Activated CD4-positive, alpha-beta T cell treated with anti-CD3 and anti-CD28 coated beads, Interleukin-10, Interleukin-2, amounts not matched to agents 100 ng/mL and 50 ng/mL, durations not matched to agents 16 hours and 8 hours (primary cell): ENCODE measurements at regions not wholly inside any gene's neighbourhood (a gene's known extent, or its start where the extent isn't known, plus 50 kb on each side); places are given as distances from the start of the nearest gene placed in this dataset.
"Not testable (repeated sequence)": the region's sequence is repeated elsewhere in the genome, so short reads cannot be mapped to it uniquely, and the experiment has no call there.

ENCODE experiments used
- DNase-seq: peaks from one replicate; pipeline ENCODE4 v3.0.0-alpha.2; 2020

DNA sequence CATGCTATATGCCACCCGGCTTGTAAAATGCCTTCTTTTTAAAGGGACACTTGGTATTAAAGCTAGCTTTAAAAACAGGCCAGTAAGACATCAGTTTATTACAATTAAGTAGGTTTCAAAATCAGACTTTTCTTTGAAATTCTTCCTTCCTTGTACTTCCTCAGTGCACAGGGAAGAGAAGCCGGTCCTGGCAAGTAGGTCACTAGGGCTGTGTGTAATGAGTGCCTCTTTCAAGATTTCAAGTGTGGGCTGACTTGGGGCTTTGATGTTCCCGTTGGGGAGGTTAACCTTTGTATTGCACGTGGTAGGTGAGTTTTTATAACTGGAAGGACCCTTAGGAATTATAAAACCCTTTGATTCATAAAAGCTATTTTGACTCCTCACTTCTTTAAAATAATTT is 566.4 kb upstream of the ID2 start:
- no peak for DNase-seq

DNA sequence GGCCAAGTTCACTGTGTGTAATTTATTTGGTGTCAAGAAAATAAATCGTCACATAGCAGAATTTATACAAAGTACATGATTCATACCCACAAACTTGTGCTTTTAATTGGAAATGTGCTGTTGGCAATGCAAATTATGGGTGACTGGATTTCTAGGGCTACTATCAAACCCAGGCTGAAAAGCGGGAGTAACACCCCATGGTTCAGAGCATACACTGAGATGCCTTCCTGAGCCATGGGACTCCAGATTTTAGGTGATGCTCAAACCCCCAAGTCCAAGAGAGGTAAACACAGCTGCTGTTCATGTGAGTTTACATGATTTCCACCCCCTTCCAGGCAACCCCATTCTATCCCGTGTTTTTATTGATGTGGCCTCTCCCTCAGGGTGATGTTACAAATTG is 565.9 kb upstream of the ID2 start:
- DNase-seq = no peak

GRCh38 chr2:8116661-8117060 is 565.2 kb upstream of the ID2 start:
- no peak for DNase-seq

DNA sequence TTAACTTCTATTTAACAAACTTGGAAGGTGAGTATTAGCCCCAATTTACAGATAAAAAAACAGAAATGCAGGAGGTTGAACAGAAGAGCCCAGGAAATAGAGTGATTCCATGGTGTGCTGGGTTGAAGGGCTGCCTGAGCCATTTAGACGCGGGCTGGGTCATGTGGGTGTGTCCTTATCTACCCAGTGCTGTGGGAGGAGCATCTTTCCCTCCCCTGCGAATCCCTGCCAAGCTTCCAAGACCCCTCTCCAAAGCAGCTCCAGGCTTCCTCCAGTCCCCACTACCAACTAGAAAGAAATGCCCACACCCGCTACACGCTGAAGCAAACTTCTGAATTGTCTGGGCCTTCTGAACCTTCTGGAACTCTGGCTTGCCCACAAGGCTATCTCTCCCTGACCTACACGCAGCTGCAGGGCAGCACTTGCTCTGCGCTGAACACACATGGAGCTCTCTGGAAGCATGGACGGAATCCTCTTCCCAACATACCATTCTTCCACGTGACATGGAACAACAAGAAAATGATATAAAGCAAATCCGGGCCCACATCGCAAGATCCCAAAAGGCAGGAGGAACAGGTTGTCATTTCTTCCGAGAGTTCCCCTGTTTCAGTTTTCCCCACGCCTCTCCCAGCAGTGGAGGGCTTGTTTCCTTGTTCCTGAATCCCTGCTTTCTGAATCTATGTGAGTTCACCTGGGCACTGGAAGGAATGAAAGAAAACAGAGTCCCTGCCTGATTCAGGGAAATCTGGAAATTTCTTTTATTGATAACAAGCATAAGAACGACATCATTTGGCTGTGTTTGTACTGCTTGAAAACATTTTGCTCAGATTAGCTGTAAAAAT is 562.7 kb upstream of the ID2 start:
- no peak for DNase-seq

DNA sequence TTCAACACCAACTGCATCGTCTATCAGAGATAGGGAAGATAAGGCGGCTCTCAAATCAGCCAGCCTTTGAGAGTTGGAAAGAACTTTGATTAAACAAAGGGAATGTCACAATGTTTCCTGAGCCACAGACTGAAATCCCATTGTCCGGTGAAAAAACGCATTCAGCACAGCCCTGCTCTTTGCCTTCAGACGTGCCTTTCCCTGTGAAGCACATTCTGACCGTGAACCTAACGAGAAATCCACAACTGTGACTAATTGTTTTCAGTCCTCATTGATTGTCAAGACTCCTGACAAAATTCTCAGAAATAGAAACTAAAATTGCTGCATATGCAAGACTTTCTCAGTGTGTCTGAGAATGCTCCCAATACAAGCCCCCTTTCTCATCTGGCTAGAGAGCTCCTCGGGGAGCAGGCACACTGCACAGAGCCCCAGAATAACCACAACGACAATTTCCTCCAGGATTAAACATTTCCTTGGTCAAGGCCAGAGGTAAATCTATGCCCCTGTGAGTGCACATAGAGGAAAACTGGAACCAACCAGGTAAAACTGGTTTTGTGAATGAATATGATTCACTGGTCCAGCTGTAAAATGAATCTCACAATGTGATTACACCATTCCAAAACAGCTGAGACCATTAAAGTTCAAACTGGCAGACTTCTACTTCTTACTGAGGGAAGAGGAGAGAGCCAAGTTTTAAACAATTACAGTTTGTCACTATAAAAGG is 561.9 kb upstream of the ID2 start:
- peak; percentile 47 for DNase-seq

DNA sequence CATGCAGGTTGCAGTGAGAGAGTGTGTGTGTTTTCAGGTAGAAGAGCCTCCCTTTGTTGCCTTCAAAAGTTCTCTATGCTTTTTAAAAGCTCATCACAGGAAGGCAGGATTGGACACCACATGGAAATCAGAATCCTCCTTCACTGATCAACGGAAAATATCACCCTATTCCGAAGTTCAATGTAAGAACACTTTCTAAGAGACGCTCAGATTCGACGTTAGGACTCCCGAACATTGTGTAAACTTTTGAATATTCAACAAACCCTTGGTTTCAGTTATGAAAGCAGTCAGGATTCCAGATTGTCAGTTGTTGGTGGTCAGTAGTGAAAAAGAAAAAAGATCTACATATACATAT is 561.4 kb upstream of the ID2 start:
- no peak for DNase-seq

GRCh38 chr2:8121022-8121825 is 560.6 kb upstream of the ID2 start:
- no peak for DNase-seq

DNA sequence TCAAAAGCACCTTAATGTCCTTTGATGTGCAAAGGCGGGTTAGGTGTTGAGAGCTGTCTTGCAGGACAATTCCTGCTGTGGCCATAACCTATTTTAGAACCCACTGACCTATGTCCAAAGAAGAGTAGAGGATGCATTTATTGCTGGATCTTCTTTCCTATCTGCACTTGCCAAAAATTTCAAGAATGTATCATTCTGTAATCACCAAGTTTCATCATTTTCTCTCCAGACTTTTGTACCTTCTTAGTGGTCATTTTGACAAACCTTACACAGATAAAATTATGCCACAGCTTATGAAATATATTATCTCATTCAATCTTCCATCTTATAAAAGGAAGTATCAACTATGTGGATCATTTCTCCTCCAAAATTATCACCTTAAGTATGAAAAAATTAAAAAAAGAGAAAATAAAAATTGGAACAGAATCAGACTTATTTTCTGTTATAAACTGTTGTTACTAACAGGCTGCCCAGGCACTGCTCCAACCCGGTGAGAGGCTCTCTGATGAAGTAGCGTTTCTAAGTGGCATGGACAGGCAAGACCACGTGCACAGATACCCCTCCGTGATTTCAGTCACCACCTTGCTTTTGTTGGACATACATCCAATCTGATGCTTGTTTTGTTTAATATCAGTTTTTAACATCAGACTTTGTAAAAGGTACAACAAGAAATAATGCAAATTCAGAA is 559.9 kb upstream of the ID2 start:
- no peak for DNase-seq

DNA sequence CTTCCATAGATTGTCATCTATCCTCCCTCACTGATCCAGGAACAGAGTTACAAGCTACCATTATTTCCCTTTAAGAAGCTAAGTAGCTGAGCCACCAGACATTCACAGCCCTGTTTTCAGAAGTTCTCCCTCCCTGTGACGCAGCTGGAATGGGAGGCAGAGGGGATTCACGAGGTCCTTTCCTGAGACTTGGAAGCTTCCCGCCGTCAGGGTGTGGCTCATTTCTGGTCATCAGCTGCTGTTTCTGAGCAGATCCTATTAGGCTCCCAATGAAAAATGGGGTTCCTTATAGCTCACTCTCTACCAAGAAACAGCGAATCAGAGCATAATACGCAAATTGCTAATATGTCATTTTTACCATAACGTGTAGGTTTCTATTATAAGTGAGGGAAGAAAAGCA is 559.3 kb upstream of the ID2 start:
- no peak for DNase-seq

DNA sequence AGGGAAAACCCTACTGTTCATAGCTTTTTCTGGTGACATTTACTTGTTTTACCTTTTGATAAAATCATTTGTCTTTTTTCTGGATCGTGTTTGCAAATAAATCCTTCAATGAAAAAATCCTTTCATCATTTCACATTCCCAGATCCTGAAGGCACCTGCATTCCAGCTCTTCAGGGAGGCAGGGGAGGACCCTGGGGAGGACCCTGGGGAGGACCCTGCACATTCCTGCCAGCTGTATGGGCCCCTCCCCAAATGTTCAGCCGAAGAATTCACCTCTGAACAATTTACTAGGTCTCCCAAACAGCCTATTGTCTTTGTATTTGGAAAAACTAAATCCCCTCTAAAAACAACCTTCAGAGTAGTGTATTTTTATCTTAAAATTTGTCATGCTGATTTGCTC is 558.4 kb upstream of the ID2 start:
- no peak for DNase-seq

DNA sequence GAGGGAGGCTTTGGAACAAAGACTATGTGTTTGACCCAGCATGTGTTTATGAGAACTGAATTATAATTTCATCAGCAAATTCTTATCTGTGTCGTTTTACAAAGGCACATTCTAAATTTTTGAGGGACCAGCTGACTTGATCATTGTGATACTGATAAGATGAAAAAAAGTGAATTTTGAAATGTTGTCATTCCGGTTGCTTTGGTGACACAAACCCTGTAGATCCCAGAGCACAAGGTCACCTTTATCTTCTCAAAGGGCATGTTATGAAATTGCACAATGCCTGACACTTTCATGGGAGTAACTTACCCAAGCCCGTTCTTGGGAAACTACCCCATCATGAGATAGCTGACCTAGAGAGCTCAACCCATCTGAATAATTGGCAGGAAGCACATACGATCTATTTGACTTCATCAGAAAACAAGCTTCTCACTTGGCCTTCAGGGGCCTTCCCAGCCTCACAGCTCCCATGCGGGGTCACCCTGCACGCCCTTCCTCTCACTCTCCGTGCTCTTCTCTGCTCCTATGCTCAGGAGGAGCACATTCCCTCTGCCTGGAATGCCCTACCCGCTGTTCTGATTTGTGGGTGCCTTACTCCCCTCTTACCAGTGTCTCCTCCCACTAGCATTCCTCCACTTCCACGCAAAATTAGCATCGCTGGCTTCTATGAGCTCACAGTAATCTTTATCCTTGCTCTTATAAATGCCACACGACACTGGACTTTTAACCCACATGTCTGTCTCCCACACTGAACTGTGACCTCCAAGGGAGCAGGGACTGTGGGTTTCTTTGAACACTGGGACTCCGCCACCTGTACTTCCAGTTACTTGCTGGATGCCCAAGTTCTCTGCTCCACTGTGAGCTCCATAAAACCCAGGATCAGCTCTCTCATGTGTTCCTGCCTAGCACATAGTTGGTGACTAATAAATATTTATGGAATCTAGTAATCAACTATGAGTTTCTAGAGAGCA is 555.8 kb upstream of the ID2 start:
- no peak for DNase-seq

DNA sequence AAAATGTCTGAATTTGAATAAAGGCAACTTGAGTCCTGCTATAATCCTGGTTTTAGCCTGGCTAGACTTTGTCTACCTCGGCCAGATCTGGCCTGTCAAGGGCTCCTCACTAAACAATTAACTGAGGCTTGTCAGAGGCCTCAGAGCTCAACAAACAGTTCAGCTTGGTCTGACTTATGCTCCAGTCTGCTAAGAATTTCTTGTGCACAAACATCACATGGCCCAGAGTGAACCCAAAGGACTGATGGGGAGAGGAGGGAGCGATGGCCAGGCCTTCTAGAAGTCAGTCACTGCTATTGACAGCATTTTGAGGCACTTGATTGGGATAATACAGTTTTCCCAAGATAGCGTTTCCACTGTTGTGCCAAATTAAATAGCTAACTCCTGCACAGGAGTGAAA is 555.1 kb upstream of the ID2 start:
- DNase-seq = no peak

- not testable (repeated sequence) for DNase-seq
Observed at GRCh38 chr2:8131423-8131822, 550.4 kb upstream of the ID2 start.

- DNase-seq = no peak
Observed at GRCh38 chr2:8132351-8132831, 549.5 kb upstream of the ID2 start.

- no peak for DNase-seq
Observed at GRCh38 chr2:8132879-8133278, 549.0 kb upstream of the ID2 start.

DNA sequence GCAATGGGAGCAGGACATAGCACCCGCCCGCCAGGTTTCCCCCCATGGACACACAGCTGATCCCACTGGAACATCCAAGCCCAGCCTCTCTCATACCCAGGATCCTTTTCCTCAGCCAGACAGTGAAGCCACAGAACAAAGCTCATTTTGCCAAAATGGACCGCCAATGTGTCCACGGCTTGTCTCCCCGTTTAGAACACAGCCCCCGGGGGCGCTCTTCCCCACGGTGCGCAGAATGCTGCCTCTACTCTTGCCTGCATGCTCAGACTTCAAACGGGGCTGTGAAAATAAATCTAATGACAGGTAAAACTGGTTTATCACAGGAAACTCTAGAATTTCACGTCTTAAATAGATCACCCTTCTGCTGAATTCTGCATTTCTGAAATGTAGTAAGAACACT is 548.5 kb upstream of the ID2 start:
- no peak for DNase-seq

- no peak for DNase-seq
Observed at GRCh38 chr2:8133913-8134472, 547.9 kb upstream of the ID2 start.

- DNase-seq = no peak
Observed at GRCh38 chr2:8134473-8134932, 547.4 kb upstream of the ID2 start.

GRCh38 chr2:8134985-8135682 is 546.7 kb upstream of the ID2 start:
- DNase-seq = no peak

GRCh38 chr2:8137801-8138200 is 544.1 kb upstream of the ID2 start:
- DNase-seq = no peak

DNA sequence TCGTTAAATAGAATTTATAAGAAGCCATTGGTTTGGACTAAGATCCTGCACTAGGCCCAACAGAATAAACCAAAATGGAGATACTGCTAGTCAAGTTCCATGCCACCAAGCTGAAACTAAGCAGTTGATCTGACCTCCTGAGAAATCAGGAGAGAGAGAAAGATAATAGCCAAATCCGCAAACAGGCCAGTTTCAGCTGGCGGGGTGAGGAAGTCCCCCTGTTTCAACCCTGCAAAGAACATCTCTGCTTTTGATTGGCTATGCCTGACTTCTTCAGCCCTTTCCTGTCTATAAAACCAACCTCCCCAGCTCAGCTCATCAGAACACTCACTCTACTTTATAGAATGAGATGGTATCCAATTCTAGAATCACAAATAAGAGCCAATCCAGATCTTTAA is 543.3 kb upstream of the ID2 start:
- no peak for DNase-seq
